Mucosa of stomach (tissue), 1 donor: ENCODE measurements at regions not wholly inside any gene's neighbourhood (a gene's known extent, or its start where the extent isn't known, plus 50 kb on each side); places are given as distances from the start of the nearest gene placed in this dataset.

ENCODE experiments used
- H3K27me3 ChIP-seq: one replicate; pipeline ENCODE4 v1.7.0; 2013; ENCODE audit warnings: mild to moderate bottlenecking, low read length; ENCODE audit not compliant: control insufficient read depth, insufficient read depth
- H3K36me3 ChIP-seq: one replicate; pipeline ENCODE4 v1.7.0; 2013; ENCODE audit warnings: low read length; ENCODE audit not compliant: control insufficient read depth, insufficient read depth
- H3K4me1 ChIP-seq: one replicate; pipeline ENCODE4 v1.7.0; 2013; ENCODE audit warnings: mild to moderate bottlenecking, low read length; ENCODE audit not compliant: control insufficient read depth, insufficient read depth
- H3K4me3 ChIP-seq: one replicate; pipeline ENCODE4 v1.7.0; 2013; ENCODE audit warnings: low read length
- H3K9ac ChIP-seq: one replicate; pipeline ENCODE4 v1.7.0; 2013; ENCODE audit warnings: mild to moderate bottlenecking, low read length, moderate library complexity
- H3K9me3 ChIP-seq: one replicate; pipeline ENCODE4 v1.7.0; 2013; ENCODE audit warnings: mild to moderate bottlenecking, low read length, moderate library complexity; ENCODE audit not compliant: control insufficient read depth
- donor health status: Pancreatic carcinoma.

DNA sequence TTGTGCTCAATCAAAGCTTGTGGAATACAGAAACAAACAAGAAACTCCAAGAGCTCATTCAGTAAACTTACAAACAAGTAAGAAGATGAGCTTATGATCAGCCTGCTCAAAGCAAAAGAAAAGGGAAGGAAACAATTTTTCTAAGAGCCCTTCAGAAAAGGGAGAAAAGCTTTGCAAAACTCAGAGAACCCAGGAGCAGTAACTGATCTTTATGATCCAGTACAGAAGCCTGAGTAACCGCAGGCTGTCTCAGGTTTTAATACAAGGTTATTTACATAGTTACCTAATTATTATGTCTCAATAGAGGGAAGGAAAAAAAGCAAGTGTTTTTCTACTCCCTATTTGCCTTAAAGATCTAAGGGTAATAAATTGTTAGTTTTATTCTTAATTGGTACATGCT, 226.5 kb downstream of the MAFB start:
- Histone ChIP-seq H3K9ac (no peak overlapping the region), H3K27me3 (no peaks in the 10 kb centered on the region), H3K9me3 (no peaks in the 10 kb centered on the region), H3K4me1 (no peaks in the 10 kb centered on the region), H3K36me3 (no peaks in the 10 kb centered on the region), H3K4me3 (no peak overlapping the region)

DNA sequence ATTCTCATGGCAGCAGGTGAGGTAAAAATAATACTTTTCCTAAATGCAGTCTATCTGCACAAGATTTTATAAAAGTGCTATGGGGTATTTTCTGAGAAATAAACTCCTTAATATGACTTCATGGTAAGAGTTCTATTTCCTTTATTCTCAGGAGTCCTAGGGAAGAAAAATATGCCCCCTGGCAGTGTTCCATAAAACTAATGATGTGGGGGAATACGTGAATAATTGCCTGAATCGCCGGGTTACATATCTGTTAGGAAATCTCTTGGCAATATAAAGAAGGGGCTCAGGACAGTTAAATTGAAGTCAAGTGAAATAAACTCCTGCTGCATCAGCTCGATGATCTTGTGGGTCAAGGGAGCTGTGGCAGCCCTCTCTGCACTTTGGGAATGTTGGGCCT, 229.7 kb downstream of the MAFB start:
- Histone ChIP-seq H3K4me3 (no peak overlapping the region), H3K36me3 (no peaks in the 10 kb centered on the region), H3K27me3 (no peaks in the 10 kb centered on the region), H3K9ac (no peak overlapping the region), H3K9me3 (no peaks in the 10 kb centered on the region), H3K4me1 (no peaks in the 10 kb centered on the region)

DNA sequence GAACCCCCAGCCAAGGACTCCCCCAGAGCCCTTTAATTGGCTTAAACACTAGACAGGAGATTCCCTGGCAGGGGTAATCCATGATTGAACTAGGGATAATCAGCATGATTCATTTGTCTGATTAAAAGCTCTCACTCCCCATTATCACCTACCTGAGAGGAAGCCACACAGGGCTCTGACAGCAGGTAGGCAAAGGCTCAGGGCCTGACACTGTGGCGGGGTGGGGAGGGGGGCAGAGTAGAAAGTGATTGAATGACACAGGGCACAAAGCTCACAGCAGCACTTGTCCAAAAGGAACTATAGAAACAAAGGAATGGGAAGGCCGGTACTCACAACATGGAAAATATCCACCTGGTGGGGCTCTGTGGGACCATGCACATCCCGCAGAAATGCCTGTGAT, 231.6 kb downstream of the MAFB start:
- no peaks in the 10 kb centered on the region for H3K36me3 ChIP-seq
- H3K4me3 ChIP-seq = no peak overlapping the region
- no peaks in the 10 kb centered on the region for H3K27me3 ChIP-seq
- no peaks in the 10 kb centered on the region for H3K4me1 ChIP-seq
- H3K9ac ChIP-seq = no peak overlapping the region
- no peaks in the 10 kb centered on the region for H3K9me3 ChIP-seq

DNA sequence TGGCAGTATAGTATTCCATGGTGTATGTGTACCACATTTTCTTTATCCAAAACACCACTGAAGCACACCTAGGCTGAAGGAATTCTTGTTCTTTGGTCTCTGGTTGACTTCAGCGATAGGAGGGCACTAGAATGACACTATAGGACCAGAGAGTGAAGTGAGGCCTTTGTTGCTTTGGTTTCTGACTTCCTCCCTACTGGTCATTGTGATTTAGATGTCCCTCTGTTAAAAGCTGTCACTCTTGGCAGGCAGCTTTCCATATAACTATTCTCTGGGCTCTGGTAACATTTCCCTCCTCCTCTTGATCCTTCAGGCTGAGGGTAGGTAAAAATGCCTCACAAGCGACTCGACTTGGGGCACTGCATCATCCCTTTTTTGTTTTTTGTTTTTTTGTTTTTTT, 236.3 kb downstream of the MAFB start:
- H3K9ac ChIP-seq = no peak overlapping the region
- H3K4me3 ChIP-seq = no peak overlapping the region
- no peaks in the 10 kb centered on the region for H3K4me1 ChIP-seq
- H3K36me3 ChIP-seq = no peaks in the 10 kb centered on the region
- H3K27me3 ChIP-seq = no peaks in the 10 kb centered on the region
- H3K9me3 ChIP-seq = no peaks in the 10 kb centered on the region

DNA sequence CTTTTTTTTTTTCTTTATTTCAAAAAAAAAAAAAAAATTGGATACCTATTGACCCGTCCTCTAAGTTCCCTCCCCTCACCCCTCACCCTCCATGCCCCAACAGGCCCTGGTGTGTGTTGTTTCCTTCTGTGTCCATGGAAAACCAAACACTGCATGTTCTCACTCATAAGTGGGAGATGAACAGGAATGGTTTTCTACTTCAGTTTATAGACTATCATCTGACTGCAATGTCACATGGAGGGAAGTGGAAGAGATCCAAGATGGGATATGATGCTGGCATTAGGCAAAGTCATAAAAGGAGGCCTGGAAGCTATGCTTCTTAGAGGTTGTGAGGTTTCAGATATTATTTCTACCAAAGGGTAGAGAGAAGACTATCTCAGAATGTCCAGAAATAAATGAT, 237.5 kb downstream of the MAFB start:
- Histone ChIP-seq H3K4me3 (no peak overlapping the region), H3K36me3 (no peaks in the 10 kb centered on the region), H3K4me1 (no peaks in the 10 kb centered on the region), H3K9ac (no peak overlapping the region), H3K27me3 (no peaks in the 10 kb centered on the region), H3K9me3 (no peaks in the 10 kb centered on the region)

DNA sequence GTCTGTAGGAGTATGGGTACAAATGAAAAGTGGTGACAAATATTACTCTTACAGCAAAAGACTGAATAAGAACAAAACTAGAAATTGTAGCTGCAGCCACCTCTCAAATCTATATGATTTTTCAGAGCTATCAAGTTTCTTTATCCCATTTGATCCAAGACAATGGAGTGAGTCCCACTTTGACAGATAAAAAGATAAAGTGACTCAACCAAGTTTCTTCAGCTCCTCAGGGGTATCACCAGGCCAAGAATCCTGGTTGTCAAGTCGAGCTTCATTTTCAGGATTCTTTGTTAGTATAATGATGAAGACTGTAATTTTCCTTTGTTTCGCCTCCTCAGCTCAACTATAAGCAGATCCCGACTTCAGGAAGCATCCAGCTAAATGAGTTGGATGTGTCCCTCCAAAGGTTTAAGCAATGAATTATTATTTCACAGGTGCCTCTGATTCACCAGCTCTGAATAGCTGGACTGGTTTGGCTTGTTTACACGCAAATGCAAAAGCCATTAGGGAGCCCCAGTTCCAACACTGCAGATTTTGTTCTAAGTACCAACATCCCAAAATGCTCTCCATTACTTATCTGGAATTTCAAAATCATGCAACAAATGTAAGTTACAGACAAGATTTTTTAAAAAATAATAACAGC, 238.9 kb downstream of the MAFB start:
- H3K36me3 ChIP-seq = no peaks in the 10 kb centered on the region
- H3K4me3 ChIP-seq = no peak overlapping the region
- H3K4me1 ChIP-seq = no peaks in the 10 kb centered on the region
- no peaks in the 10 kb centered on the region for H3K27me3 ChIP-seq
- H3K9ac ChIP-seq = no peak overlapping the region
- H3K9me3 ChIP-seq = no peaks in the 10 kb centered on the region

DNA sequence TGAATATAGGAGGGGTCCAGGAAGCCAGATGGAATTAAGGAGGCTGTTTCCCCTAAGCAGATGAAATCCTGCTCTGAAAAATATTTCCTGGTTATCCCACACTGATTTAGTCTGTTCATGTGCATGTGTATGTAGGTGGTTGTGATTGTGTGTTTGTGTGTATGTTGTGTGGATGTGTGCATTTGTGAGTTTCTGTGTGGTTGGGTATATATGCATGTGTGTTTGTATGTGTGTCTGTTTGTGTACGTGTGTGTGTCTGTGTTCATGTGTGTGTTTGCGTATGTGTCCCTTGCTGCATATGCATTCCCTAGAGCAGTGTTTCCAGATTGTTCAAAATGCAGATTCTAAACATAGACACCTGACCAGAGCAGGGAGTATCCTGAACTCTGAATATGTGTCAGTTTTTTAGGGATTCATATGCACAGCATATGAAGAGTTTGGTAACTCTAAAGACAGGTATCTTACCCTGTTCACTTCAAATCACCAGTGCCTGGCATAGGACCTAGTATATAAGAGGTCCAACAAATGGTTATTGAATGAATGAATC, 239.8 kb downstream of the MAFB start:
- Histone ChIP-seq H3K9me3 (no peaks in the 10 kb centered on the region), H3K36me3 (no peaks in the 10 kb centered on the region), H3K4me1 (no peaks in the 10 kb centered on the region), H3K4me3 (no peak overlapping the region), H3K9ac (no peak overlapping the region), H3K27me3 (no peaks in the 10 kb centered on the region)

DNA sequence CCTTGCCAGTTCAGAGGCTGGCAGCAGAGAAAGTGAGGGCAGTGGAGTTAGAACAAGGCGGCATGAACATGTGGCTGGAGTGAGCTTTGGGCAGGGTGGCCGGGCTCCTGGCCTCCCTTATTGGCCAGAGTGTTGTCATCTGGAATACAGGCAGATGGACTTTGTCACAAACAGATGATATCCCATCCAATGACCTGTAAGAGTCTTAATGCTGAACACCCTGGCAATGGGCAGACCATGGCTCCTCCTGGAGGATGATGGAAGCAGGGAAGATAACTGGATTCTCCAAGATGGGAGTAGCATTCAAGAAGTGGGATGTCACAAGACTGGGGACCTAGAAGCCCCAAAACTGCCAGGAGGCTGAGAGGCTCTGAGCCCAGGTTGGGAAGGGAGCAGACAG, 242.1 kb downstream of the MAFB start:
- Histone ChIP-seq H3K36me3 (no peaks in the 10 kb centered on the region), H3K27me3 (no peaks in the 10 kb centered on the region), H3K9me3 (no peaks in the 10 kb centered on the region), H3K9ac (no peak overlapping the region), H3K4me1 (peaks cover 4% of the 10 kb centered on the region), H3K4me3 (no peak overlapping the region)

DNA sequence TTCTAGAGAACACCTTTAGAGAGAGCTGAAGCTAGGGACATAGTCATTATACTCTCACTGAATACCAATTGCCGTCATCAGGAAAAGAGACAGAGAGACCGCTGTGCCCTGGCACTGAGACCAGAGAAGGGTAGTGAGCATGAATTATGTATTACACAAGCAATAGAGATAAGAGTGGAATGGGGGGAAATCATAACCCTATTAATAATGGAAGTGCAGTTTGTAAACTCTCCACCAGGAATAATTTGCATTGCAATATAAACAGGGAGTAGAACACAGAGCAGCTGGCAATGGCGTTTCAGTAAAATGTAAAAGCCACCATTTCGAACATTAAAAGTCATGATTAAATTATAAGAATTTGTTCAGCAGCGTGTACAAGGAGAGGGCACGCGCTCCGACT, 244.5 kb downstream of the MAFB start:
- H3K4me3 ChIP-seq = no peak overlapping the region
- H3K9me3 ChIP-seq = no peaks in the 10 kb centered on the region
- no peak overlapping the region for H3K9ac ChIP-seq
- no peaks in the 10 kb centered on the region for H3K27me3 ChIP-seq
- no peaks in the 10 kb centered on the region for H3K36me3 ChIP-seq
- peaks cover 4% of the 10 kb centered on the region for H3K4me1 ChIP-seq

DNA sequence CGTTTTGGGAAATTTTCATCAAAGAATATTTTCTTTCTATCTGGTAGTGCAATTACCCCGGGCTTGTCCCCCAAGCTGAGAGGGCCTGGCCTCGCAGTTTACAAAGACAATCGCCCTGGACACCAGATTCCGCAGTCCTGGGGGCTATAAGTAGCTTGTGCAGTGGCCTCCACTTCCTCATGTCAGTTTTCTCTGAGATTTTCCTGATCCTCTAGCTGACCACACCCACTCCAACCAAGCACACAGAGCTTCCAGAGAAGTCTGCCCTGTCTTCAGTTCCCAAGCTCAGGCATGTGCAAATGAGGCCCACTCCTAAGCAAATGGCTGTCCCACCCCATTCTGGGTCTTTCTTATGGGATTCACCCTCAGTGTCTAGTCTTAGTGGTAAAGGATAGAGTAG, 245.3 kb downstream of the MAFB start:
- Histone ChIP-seq H3K9ac (no peak overlapping the region), H3K9me3 (no peaks in the 10 kb centered on the region), H3K4me3 (no peak overlapping the region), H3K27me3 (no peaks in the 10 kb centered on the region), H3K36me3 (no peaks in the 10 kb centered on the region), H3K4me1 (peaks cover 4% of the 10 kb centered on the region)

DNA sequence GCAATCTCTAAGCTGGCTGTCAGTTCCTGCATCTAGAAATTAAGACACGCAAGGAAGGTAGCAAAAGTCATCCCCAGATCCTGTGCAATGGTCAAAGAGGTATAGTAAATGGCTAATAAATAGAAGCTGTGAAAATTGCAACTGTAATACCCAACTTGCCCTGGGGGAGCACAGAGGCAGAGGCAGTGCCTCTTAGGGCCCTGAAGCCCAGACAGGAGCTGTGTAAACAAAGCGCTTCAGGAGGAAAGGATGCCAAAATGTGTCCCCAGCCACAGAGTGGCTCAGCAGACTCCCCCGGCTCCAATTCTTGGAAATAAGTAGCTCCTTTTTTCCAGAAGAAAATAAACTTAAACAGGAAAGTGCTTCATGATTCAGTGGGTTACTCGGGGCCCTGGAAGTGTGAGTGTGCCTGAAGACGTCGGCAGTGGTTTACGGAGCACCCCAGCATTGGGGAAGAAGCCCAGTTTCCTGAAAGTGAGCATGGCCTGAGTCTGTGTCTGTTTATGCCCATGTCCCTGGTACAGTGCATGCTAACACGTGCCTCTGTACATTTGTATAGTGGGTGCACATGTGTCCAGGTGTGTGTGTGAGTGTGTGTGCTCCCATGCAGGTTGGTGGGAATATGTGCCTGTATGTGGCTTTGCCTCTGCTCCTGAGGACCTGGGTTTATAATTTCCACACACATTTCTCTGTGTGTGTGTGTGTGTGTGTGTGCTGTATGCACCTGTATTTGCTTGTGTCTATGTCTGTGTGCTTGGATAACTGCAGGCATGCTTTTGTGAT, 246.7 kb downstream of the MAFB start:
- Histone ChIP-seq H3K4me1 (peaks cover 4% of the 10 kb centered on the region), H3K9me3 (no peaks in the 10 kb centered on the region), H3K9ac (no peak overlapping the region)

DNA sequence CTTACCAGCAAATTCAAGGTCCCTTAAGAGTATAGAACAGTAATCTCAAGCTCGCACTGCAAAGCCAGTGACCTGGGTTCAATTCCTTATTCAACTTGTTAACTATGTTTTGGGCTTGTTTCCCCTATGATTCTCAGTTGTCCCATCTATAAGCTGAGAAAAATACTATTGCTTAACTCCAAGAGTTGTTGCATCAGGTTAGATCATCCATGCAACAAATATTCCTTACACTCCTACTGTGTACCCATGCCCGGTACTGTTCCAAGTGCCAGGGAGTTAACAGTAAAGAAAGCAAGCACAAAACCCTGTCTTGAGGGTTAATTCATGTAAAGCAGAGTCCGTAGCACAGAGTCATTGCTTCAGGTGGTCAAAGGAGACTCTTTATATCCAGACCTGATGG, 247.3 kb downstream of the MAFB start:
- Histone ChIP-seq H3K4me1 (peaks cover 4% of the 10 kb centered on the region), H3K4me3 (no peak overlapping the region), H3K27me3 (no peaks in the 10 kb centered on the region), H3K36me3 (no peaks in the 10 kb centered on the region), H3K9me3 (no peaks in the 10 kb centered on the region), H3K9ac (no peak overlapping the region)

More for the DNA sequence above, 246.7 kb downstream of the MAFB start:
- Histone ChIP-seq H3K27me3 (no peaks in the 10 kb centered on the region), H3K36me3 (no peaks in the 10 kb centered on the region), H3K4me3 (no peak overlapping the region)
